Fibroblast of peridontal ligament (primary cell): ENCODE measurements at regions not wholly inside any gene's neighbourhood (a gene's known extent, or its start where the extent isn't known, plus 50 kb on each side); places are given as distances from the start of the nearest gene placed in this dataset.

Experiments used
- DNase-seq: peaks from one replicate; pipeline ENCODE4 v3.0.0-alpha.2; 2010; ENCODE audit errors: extremely low read depth

GRCh38 chr10:10845826-10846503 is 171.7 kb upstream of the CELF2 start:
- DNase-seq: no peak

GRCh38 chr10:10846504-10846900 is 171.2 kb upstream of the CELF2 start:
- no peak for DNase-seq

- no peak for DNase-seq
These were observed 170.3 kb upstream of the CELF2 start for GRCh38 chr10:10847387-10847786.

- no peak for DNase-seq
These were observed 169.1 kb upstream of the CELF2 start for GRCh38 chr10:10848488-10849111.

GRCh38 chr10:10849306-10849705 is 168.4 kb upstream of the CELF2 start:
- no peak for DNase-seq

- no peak for DNase-seq
These were observed 167.5 kb upstream of the CELF2 start for GRCh38 chr10:10850214-10850613.

GRCh38 chr10:10852464-10852863 is 165.2 kb upstream of the CELF2 start:
- no peak for DNase-seq

GRCh38 chr10:10853954-10854353 is 163.7 kb upstream of the CELF2 start:
- DNase-seq: no peak

- no peak for DNase-seq
These were observed 162.9 kb upstream of the CELF2 start for GRCh38 chr10:10854725-10855124.

GRCh38 chr10:10855151-10855581 is 162.5 kb upstream of the CELF2 start:
- no peak for DNase-seq

- no peak for DNase-seq
These were observed 157.2 kb upstream of the CELF2 start for GRCh38 chr10:10860455-10860976.

- no peak for DNase-seq
These were observed 152.4 kb upstream of the CELF2 start for GRCh38 chr10:10865303-10865702.

- DNase-seq: no peak
These were observed 151.8 kb upstream of the CELF2 start for GRCh38 chr10:10865913-10866312.

GRCh38 chr10:10869592-10869991 is 148.1 kb upstream of the CELF2 start:
- DNase-seq: no peak

- no peak for DNase-seq
These were observed 147.0 kb upstream of the CELF2 start for GRCh38 chr10:10870523-10871241.

- DNase-seq: no peak
These were observed 146.3 kb upstream of the CELF2 start for GRCh38 chr10:10871352-10871751.

- peak; percentile 18 for DNase-seq
These were observed 145.5 kb upstream of the CELF2 start for GRCh38 chr10:10872035-10872673.

- DNase-seq: no peak
These were observed 144.9 kb upstream of the CELF2 start for GRCh38 chr10:10872764-10873163.

GRCh38 chr10:10873289-10873688 is 144.4 kb upstream of the CELF2 start:
- DNase-seq: no peak

- DNase-seq: no peak
These were observed 143.8 kb upstream of the CELF2 start for GRCh38 chr10:10873915-10874314.

GRCh38 chr10:10878963-10879362 is 138.7 kb upstream of the CELF2 start:
- no peak for DNase-seq

- no peak for DNase-seq
These were observed 136.4 kb upstream of the CELF2 start for GRCh38 chr10:10881117-10881813.
